ENCODE measurements at regions not wholly inside any gene's neighbourhood (a gene's known extent, or its start where the extent isn't known, plus 50 kb on each side); places are given as distances from the start of the nearest gene placed in this dataset.

DNA sequence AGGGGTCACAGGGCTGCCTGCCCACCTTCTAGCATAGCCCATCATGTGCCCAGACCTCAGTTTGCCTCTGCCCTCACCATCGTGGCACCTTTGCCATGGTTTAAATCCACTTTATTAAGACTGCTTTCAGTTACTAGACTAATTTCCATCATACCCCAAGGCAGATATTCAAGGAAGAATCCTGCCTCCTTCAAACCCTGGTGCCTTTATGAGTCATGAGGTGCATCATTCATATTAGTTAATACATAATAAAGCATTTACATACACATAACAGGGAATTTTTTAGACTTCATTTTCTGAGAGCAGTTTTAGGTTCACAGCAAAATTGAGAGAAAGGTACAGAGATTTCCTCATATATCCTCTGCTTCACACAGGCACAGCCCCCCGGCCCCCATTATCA is 62.8 kb downstream of the CXCL12 start:
- TF ChIP-seq EZH2 (IDR thresholded peaks at IDR 0.05; ENCODE audit: low read length): no peak
- TF ChIP-seq, protein P1, sequence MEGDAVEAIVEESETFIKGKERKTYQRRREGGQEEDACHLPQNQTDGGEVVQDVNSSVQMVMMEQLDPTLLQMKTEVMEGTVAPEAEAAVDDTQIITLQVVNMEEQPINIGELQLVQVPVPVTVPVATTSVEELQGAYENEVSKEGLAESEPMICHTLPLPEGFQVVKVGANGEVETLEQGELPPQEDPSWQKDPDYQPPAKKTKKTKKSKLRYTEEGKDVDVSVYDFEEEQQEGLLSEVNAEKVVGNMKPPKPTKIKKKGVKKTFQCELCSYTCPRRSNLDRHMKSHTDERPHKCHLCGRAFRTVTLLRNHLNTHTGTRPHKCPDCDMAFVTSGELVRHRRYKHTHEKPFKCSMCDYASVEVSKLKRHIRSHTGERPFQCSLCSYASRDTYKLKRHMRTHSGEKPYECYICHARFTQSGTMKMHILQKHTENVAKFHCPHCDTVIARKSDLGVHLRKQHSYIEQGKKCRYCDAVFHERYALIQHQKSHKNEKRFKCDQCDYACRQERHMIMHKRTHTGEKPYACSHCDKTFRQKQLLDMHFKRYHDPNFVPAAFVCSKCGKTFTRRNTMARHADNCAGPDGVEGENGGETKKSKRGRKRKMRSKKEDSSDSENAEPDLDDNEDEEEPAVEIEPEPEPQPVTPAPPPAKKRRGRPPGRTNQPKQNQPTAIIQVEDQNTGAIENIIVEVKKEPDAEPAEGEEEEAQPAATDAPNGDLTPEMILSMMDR (optimal IDR thresholded peaks at IDR 0.05 in 1 of 3, IDR thresholded peaks at IDR 0.05 in 1 of 3, conservative IDR thresholded peaks at IDR 0.05 in 1 of 3; ENCODE audit: extremely low read depth in 1 of 3, insufficient read depth in 2 of 3, low read length in 3 of 3): no peak
